ENCODE measurements at regions not wholly inside any gene's neighbourhood (a gene's known extent, or its start where the extent isn't known, plus 50 kb on each side); places are given as distances from the start of the nearest gene placed in this dataset.
A peak's percentile ranks its signal among the peaks of the same experiment; 100 is the strongest.
"Not testable (repeated sequence)": the region's sequence is repeated elsewhere in the genome, so short reads cannot be mapped to it uniquely, and the experiment has no call there.

- DNase-seq (ENCODE audit: low read depth) = no peak
These were observed 55.4 kb upstream of the KLF14 start for GRCh38 chr7:130789436-130789835.

- no peak for DNase-seq (ENCODE audit: low read depth)
These were observed 57.7 kb upstream of the KLF14 start for GRCh38 chr7:130791746-130792145.

GRCh38 chr7:130793855-130794618 lies 60.0 kb upstream of the KLF14 start:
- DNase-seq (ENCODE audit: low read depth) = no peak

GRCh38 chr7:130794619-130794922 lies 60.6 kb upstream of the KLF14 start:
- DNase-seq (ENCODE audit: low read depth) = no peak

GRCh38 chr7:130796425-130796824 lies 62.4 kb upstream of the KLF14 start:
- not testable (repeated sequence) for DNase-seq (ENCODE audit: low read depth)

GRCh38 chr7:130803127-130803526 lies 69.1 kb upstream of the KLF14 start:
- no peak for DNase-seq (ENCODE audit: low read depth)

- DNase-seq (ENCODE audit: low read depth) = no peak
These were observed 70.2 kb upstream of the KLF14 start for GRCh38 chr7:130804220-130804619.

GRCh38 chr7:130812819-130813218 lies 78.8 kb upstream of the KLF14 start:
- not testable (repeated sequence) for DNase-seq (ENCODE audit: low read depth)

GRCh38 chr7:130814778-130815335 lies 80.8 kb upstream of the KLF14 start:
- no peak for DNase-seq (ENCODE audit: low read depth)

- DNase-seq (ENCODE audit: low read depth) = no peak
These were observed 84.0 kb upstream of the KLF14 start for GRCh38 chr7:130818056-130818455.

- DNase-seq (ENCODE audit: low read depth) = no peak
These were observed 87.9 kb upstream of the KLF14 start for GRCh38 chr7:130821864-130822263.

GRCh38 chr7:130822642-130823041 lies 88.6 kb upstream of the KLF14 start:
- DNase-seq (ENCODE audit: low read depth) = no peak

- no peak for DNase-seq (ENCODE audit: low read depth)
These were observed 89.1 kb upstream of the KLF14 start for GRCh38 chr7:130823060-130823459.

GRCh38 chr7:130825819-130826218 lies 91.8 kb upstream of the KLF14 start:
- DNase-seq (ENCODE audit: low read depth) = no peak

- no peak for DNase-seq (ENCODE audit: low read depth)
These were observed 95.4 kb upstream of the KLF14 start for GRCh38 chr7:130829415-130829814.

- DNase-seq (ENCODE audit: low read depth) = no peak
These were observed 97.3 kb upstream of the KLF14 start for GRCh38 chr7:130831322-130831721.

- DNase-seq (ENCODE audit: low read depth) = no peak
These were observed 97.9 kb upstream of the KLF14 start for GRCh38 chr7:130831817-130832481.

- DNase-seq (ENCODE audit: low read depth) = peak; percentile 95
These were observed 104.7 kb upstream of the KLF14 start for GRCh38 chr7:130838738-130839137.

GRCh38 chr7:130840599-130840998 lies 106.6 kb upstream of the KLF14 start:
- no peak for DNase-seq (ENCODE audit: low read depth)

GRCh38 chr7:130841416-130841815 lies 107.4 kb upstream of the KLF14 start:
- no peak for DNase-seq (ENCODE audit: low read depth)

GRCh38 chr7:130843703-130844102 lies 109.7 kb upstream of the KLF14 start:
- DNase-seq (ENCODE audit: low read depth) = no peak

GRCh38 chr7:130844811-130845580 lies 111.0 kb upstream of the KLF14 start:
- peak; percentile 57 for DNase-seq (ENCODE audit: low read depth)

GRCh38 chr7:130845581-130846085 lies 111.6 kb upstream of the KLF14 start:
- peak; percentile 76 for DNase-seq (ENCODE audit: low read depth)
